ENCODE measurements at regions not wholly inside any gene's neighbourhood (a gene's known extent, or its start where the extent isn't known, plus 50 kb on each side); places are given as distances from the start of the nearest gene placed in this dataset.
"Not testable (repeated sequence)": the region's sequence is repeated elsewhere in the genome, so short reads cannot be mapped to it uniquely, and the experiment has no call there.

DNA sequence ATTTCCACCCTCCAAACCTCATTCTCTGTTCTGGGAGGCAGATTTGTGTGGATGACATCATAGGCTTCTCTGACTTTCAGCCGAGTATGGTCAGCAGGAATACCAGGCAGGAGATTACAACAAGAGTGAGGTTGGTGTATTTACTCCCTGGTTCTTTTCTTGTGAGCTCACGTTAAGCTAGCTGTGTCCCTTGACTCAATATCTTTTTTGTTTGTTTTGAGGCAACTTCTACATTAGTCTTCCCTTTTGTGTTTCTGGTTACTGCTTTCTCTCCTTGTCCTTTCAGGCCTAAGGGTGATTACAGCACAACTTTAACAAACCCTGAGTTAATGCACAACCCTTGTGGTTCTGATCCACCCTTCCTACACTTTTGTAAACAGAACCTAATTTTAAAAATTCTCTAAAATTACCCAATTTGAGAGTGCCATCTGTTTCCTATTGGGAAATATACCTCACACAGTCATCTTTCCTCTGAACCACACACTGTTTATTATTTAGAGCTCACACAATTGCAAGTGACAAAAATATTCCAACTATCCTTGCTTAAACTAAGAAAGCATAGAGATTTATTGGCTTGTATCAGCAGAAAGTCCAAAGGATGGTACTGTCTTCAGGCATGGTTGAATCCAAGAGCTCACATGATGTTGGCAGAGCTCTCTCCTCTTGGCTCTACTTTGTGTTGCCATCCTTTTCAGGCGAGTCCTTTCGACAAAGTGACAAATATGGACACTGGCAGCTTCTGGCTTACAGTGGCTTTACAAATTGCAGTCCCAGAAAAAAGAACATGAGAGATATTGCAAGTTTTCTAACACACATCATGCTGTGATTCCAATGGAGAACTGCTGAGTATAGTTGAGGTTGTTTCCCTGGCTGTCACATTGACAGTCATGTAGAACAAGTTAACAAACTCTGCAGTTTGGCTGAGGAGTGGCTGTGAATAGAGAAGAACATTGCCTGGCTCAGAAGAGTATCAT, 150.5 kb upstream of the DDIT4L start:
- TF ChIP-seq, protein P1, sequence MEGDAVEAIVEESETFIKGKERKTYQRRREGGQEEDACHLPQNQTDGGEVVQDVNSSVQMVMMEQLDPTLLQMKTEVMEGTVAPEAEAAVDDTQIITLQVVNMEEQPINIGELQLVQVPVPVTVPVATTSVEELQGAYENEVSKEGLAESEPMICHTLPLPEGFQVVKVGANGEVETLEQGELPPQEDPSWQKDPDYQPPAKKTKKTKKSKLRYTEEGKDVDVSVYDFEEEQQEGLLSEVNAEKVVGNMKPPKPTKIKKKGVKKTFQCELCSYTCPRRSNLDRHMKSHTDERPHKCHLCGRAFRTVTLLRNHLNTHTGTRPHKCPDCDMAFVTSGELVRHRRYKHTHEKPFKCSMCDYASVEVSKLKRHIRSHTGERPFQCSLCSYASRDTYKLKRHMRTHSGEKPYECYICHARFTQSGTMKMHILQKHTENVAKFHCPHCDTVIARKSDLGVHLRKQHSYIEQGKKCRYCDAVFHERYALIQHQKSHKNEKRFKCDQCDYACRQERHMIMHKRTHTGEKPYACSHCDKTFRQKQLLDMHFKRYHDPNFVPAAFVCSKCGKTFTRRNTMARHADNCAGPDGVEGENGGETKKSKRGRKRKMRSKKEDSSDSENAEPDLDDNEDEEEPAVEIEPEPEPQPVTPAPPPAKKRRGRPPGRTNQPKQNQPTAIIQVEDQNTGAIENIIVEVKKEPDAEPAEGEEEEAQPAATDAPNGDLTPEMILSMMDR (conservative IDR thresholded peaks at IDR 0.05; ENCODE audit: low read depth, low read length): no peak
- no peak overlapping the region for H3K4me3 ChIP-seq (ENCODE audit: low read depth, low read length)
- peak; percentile 66 for DNase-seq (ENCODE audit: low read depth)

- TF ChIP-seq, protein P1 (conservative IDR thresholded peaks at IDR 0.05; ENCODE audit: low read depth, low read length): no peak
- H3K4me3 ChIP-seq (ENCODE audit: low read depth, low read length): no peak overlapping the region
- no peak for DNase-seq (ENCODE audit: low read depth)
Measured at GRCh38 chr4:100339870-100340269, 149.6 kb upstream of the DDIT4L start.

- not testable (repeated sequence) for H3K4me3 ChIP-seq (ENCODE audit: low read depth, low read length); DNase-seq (ENCODE audit: low read depth)
Measured at GRCh38 chr4:100333491-100333890, 143.2 kb upstream of the DDIT4L start.

DNA sequence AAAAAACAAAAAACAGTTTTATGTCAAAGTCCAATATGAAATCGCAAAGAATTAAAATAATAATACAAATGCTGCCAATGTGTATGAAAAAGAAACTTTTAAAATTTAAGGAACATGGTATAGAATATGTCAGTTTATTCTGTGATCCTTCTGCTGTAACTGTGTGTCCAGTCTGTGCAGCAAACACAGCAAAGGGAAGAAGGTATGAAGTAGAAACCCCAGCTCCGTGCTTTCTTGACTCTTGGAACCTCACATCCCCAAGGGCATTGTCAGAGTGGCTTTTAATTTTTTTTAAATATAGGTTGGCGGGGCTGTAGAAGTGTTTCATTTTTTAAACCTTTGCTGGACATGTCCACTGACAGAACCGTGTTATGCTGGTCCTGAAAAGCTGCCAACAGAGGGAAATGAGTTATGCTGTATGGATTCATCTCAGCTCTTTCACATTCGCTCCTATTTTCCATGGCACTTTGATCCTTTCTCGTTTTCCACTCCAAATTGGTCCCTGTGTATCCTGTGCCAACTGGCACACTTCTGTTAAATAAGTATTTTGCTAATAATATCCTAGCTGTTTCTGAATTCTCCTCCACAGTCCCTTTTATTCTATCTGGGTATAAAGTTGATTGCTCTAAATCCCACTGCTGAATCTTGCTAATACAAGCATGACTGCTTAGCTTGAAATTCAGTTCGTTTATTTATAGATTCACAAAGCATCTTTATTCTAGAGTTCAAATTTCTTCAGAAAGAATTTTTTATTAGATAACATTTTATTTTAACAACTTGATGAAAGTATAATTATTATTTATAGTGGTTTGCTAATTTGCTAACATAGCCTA, 127.0 kb upstream of the DDIT4L start:
- H3K4me3 ChIP-seq (ENCODE audit: low read depth, low read length): no peak overlapping the region
- TF ChIP-seq, protein P1 (conservative IDR thresholded peaks at IDR 0.05; ENCODE audit: low read depth, low read length): no peak
- peak; percentile 38 for DNase-seq (ENCODE audit: low read depth)

DNA sequence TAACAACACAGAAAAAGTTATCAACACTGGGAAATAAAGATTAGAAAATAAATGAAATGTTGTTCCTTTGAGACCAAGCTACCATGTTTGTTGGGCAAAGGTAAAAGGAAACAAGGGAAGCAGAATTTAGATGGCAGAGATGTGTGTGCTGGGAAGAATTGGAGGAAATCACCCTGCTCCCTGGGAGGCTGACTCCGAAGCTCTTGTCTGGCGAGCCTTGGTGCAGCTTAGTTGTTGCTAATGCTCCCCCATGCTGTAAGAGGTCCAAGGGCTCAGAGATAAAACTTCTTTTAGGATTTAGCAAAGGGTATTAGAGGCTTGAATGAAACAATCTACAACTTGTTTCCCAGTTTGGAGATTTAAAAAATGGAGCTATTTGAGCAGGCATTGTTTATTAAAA, 123.8 kb upstream of the DDIT4L start:
- peak; percentile 25 for DNase-seq (ENCODE audit: low read depth)
- TF ChIP-seq, protein P1 (conservative IDR thresholded peaks at IDR 0.05; ENCODE audit: low read depth, low read length): no peak
- H3K4me3 ChIP-seq (ENCODE audit: low read depth, low read length): no peak overlapping the region

DNA sequence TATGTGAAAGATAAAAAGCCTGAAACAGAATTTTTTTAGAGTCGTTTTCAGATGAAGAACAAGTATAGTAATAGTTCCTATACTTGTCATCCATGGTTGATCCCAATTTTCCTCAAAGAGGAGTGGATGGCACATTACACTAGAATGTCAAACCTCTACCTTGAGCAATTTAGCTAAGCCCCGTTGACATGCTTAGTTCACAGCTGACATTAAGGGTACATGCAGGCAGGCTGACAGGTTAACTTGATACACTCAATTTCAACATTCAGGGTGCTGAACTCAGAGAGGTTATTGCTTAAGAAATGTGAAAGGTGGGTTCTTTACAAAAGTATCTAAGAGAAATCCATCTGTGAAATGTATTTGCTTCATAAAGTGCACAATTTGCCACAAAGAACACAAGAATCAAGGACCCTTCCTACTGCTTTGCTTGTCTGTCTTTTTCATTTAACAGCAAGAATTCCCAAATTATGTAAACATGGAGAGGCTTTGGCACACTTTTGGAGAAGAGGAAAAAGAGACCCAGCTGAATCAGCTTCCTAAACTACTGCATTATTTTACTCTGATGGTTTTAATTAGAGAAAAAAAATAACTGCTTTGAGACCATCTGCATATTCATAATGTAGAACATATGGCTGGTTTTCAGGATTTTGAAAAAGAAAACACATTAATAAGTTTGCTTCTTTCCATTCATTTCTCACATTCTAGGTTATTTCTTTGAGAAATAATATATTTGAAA, 122.5 kb upstream of the DDIT4L start:
- DNase-seq (ENCODE audit: low read depth): no peak
- TF ChIP-seq, protein P1 (conservative IDR thresholded peaks at IDR 0.05; ENCODE audit: low read depth, low read length): no peak
- H3K4me3 ChIP-seq (ENCODE audit: low read depth, low read length): no peak overlapping the region

DNA sequence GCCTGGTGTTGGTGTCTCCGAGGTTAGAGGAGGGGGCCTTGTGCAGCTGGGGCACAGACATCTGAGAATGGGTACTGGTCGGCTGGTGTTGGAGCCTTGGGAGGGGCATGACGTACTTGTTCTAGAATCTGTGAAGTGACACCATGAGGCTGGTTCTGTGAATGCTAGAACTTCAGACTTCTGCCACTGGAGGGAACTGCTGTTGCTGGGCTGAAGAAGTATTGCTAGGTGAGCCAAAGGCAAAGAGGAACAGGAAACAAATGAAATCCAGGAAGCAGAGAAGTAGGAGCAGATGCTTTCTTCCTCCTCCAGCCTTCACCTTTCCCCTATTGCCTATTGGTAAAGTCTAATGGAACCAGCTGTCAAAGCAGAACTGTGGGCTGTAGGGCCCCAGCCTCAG, 120.9 kb upstream of the DDIT4L start:
- TF ChIP-seq, protein P1 (conservative IDR thresholded peaks at IDR 0.05; ENCODE audit: low read depth, low read length): peak; percentile 72
- no peak overlapping the region for H3K4me3 ChIP-seq (ENCODE audit: low read depth, low read length)
- DNase-seq (ENCODE audit: low read depth): peak; percentile 69
